ENCODE measurements at regions not wholly inside any gene's neighbourhood (a gene's known extent, or its start where the extent isn't known, plus 50 kb on each side); places are given as distances from the start of the nearest gene placed in this dataset.

DNA sequence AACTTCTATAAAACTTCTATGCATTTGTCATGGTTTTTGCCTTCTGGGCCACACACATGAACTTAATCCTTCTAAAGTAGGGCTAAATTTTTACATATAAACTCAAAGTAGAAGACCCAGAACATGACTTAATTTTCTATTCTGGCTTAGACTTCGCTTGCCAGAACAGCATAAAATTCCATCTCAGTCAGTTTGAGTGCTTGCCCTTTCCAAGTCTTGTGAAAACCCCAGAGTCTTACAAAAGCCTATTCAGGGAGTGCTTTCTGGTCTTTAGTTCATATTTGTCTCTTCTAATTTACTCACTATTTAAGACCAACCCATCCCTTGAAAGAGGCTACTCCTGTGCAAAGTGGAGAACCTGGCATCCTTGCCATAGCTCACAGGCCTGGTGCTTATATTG, 201.6 kb upstream of the MEOX2 start:
- no TSS peak for BruUV-seq (replicated peaks)
- Mint-ChIP-seq H3K9me3 (ENCODE audit: unreplicated experiment) (no peaks in the 10 kb centered on the region), H3K27ac (ENCODE audit: low read depth, unreplicated experiment) (no peak overlapping the region), H3K4me3 (ENCODE audit: unreplicated experiment) (no peak overlapping the region), H3K27me3 (ENCODE audit: insufficient read depth, unreplicated experiment) (no peaks in the 10 kb centered on the region), H3K36me3 (ENCODE audit: insufficient read depth, unreplicated experiment) (no peaks in the 10 kb centered on the region), H3K4me1 (ENCODE audit: insufficient read depth, unreplicated experiment) (no peaks in the 10 kb centered on the region)
- DNase-seq (ENCODE audit: unreplicated experiment), result no peak
- TF ChIP-seq, protein P1, sequence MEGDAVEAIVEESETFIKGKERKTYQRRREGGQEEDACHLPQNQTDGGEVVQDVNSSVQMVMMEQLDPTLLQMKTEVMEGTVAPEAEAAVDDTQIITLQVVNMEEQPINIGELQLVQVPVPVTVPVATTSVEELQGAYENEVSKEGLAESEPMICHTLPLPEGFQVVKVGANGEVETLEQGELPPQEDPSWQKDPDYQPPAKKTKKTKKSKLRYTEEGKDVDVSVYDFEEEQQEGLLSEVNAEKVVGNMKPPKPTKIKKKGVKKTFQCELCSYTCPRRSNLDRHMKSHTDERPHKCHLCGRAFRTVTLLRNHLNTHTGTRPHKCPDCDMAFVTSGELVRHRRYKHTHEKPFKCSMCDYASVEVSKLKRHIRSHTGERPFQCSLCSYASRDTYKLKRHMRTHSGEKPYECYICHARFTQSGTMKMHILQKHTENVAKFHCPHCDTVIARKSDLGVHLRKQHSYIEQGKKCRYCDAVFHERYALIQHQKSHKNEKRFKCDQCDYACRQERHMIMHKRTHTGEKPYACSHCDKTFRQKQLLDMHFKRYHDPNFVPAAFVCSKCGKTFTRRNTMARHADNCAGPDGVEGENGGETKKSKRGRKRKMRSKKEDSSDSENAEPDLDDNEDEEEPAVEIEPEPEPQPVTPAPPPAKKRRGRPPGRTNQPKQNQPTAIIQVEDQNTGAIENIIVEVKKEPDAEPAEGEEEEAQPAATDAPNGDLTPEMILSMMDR (IDR thresholded peaks at IDR 0.05; ENCODE audit: unreplicated experiment), result no peak
- CTCF ChIA-PET, result interaction anchor here (0.5 kb wide), 1 partner anchor 125 kb away, joined by 3 read pairs; no protein-coding TSS in a partner anchor
- intact Hi-C loops (cut with micrococcal nuclease), result no loop called here
- POLR2A ChIA-PET, result no interaction called here

DNA sequence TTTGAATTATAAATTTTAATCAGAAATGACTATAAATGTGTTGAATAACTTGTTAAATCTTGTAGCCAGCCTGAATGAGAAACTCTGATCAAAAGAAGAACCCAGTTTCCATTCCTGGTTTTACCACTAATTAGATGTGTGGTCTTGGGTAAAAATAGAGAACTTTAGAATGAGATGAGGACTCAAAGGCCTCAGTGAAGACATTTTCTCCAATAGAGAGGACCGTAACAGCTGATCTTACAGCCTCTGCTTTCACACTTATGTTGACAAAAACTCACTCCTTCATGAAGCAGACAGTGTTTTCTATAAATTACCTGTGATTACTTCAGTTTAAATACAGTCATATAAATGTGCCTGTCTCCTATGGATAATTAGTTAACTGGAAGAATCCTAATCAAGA, 200.1 kb upstream of the MEOX2 start:
- intact Hi-C loops (cut with micrococcal nuclease), result no loop called here
- H3K9me3 Mint-ChIP-seq (ENCODE audit: unreplicated experiment), result no peaks in the 10 kb centered on the region
- TF ChIP-seq, protein P1 (IDR thresholded peaks at IDR 0.05; ENCODE audit: unreplicated experiment), result no peak
- H3K27ac Mint-ChIP-seq (ENCODE audit: low read depth, unreplicated experiment), result no peak overlapping the region
- ChIA-PET POLR2A (no interaction called here), CTCF (interaction anchor here (0.6 kb wide), 1 partner anchor 257 kb away, joined by 3 read pairs; no protein-coding TSS in a partner anchor)
- no peak overlapping the region for H3K4me3 Mint-ChIP-seq (ENCODE audit: unreplicated experiment)
- no peak for DNase-seq (ENCODE audit: unreplicated experiment)
- H3K4me1 Mint-ChIP-seq (ENCODE audit: insufficient read depth, unreplicated experiment), result no peaks in the 10 kb centered on the region
- no peaks in the 10 kb centered on the region for H3K27me3 Mint-ChIP-seq (ENCODE audit: insufficient read depth, unreplicated experiment)
- no TSS peak for BruUV-seq (replicated peaks)
- no peaks in the 10 kb centered on the region for H3K36me3 Mint-ChIP-seq (ENCODE audit: insufficient read depth, unreplicated experiment)

DNA sequence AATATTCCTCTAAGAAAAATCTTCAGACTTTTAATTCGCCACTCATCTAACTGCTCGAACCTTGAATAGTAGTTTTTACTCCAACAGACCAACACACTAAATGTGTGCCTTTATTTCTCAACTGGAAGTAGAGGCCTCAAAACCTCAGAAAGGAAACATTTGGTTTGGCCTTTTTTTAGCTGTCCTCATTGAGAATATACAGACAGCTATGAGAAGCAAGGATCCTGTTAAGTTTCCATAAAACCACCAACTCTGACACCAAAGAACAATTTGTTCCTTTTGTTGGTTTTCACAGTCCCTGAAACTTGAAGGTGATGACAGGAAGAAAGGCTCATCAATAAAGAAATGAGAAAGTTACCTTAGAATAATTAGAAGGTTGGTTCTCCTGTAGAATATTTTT, 199.2 kb upstream of the MEOX2 start:
- H3K36me3 Mint-ChIP-seq (ENCODE audit: insufficient read depth, unreplicated experiment), result no peaks in the 10 kb centered on the region
- no peak overlapping the region for H3K27ac Mint-ChIP-seq (ENCODE audit: low read depth, unreplicated experiment)
- no peaks in the 10 kb centered on the region for H3K9me3 Mint-ChIP-seq (ENCODE audit: unreplicated experiment)
- no peak overlapping the region for H3K4me3 Mint-ChIP-seq (ENCODE audit: unreplicated experiment)
- H3K27me3 Mint-ChIP-seq (ENCODE audit: insufficient read depth, unreplicated experiment), result no peaks in the 10 kb centered on the region
- TF ChIP-seq, protein P1 (IDR thresholded peaks at IDR 0.05; ENCODE audit: unreplicated experiment), result no peak
- intact Hi-C loops (cut with micrococcal nuclease), result no loop called here
- ChIA-PET CTCF (no interaction called here), POLR2A (no interaction called here)
- no TSS peak for BruUV-seq (replicated peaks)
- no peak for DNase-seq (ENCODE audit: unreplicated experiment)
- H3K4me1 Mint-ChIP-seq (ENCODE audit: insufficient read depth, unreplicated experiment), result no peaks in the 10 kb centered on the region

DNA sequence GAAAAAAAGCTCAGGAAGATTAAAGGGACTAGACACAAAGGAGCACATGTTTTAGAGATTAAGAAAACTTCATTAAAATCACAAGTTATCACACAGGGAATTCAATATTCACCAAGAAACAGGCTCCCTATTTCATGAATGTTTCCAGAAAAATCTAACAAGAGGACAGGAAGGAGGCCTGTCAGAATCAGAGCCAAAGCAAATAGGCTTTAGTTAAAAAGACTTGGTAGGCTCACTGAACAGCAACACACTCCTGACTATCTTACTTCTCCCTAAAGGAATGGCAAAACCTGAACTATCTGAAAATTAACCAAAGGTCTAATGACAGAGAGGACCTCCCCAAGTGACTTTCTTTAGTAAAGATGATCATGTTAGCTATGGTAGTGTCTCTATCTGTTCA, 188.3 kb upstream of the MEOX2 start:
- no TSS peak for BruUV-seq (replicated peaks)
- H3K4me1 Mint-ChIP-seq (ENCODE audit: insufficient read depth, unreplicated experiment), result no peaks in the 10 kb centered on the region
- TF ChIP-seq, protein P1 (IDR thresholded peaks at IDR 0.05; ENCODE audit: unreplicated experiment), result no peak

More for the DNA sequence above, 188.3 kb upstream of the MEOX2 start:
- Mint-ChIP-seq H3K27ac (ENCODE audit: low read depth, unreplicated experiment) (no peak overlapping the region), H3K27me3 (ENCODE audit: insufficient read depth, unreplicated experiment) (peaks cover 46% of the 10 kb centered on the region), H3K36me3 (ENCODE audit: insufficient read depth, unreplicated experiment) (no peaks in the 10 kb centered on the region), H3K9me3 (ENCODE audit: unreplicated experiment) (no peaks in the 10 kb centered on the region), H3K4me3 (ENCODE audit: unreplicated experiment) (no peak overlapping the region)
- intact Hi-C loops (cut with micrococcal nuclease), result no loop called here
- ChIA-PET CTCF (no interaction called here), POLR2A (no interaction called here)
- DNase-seq (ENCODE audit: unreplicated experiment), result no peak
